GM12865 (cell line): ENCODE measurements at regions not wholly inside any gene's neighbourhood (a gene's known extent, or its start where the extent isn't known, plus 50 kb on each side); places are given as distances from the start of the nearest gene placed in this dataset.

Source experiments
- DNase-seq: peaks from one replicate; pipeline ENCODE4 v3.0.0; 2010; ENCODE audit warnings: low read depth
- H3K4me3 ChIP-seq: 2 replicates; pipeline ENCODE4 v1.5.1; 2011; ENCODE audit warnings: mild to moderate bottlenecking, low read depth, low read length, control low read depth
- TF ChIP-seq, protein P1 (sequence below): IDR thresholded peaks from 2 replicates; pipeline ENCODE4 v1.5.1; 2011; ENCODE audit warnings: low read length, control low read depth, low read depth, inconsistent platforms; ENCODE audit not compliant: insufficient read depth; ENCODE audit errors: missing control alignments

DNA sequence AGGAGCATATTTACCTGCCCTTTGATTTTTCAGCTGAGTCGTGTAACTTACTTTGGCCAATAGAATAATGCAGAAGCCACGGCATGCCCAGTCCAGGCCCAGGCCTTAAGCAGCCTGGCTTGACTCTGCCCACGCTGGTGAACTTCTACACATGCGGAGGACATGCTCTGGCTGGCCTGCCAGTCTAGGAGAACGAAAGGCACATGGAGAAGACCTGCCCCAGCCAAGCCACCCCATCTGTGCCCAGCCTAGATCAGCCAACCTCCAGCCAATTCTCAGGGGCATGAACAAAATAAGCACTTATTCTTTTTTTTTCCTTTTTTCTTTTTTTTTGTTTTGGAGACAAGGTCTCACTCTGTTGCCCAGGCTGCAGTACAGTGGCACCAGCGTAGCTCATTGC, 112.7 kb upstream of the NANOS1 start:
- no peak for DNase-seq
- TF ChIP-seq, protein P1, sequence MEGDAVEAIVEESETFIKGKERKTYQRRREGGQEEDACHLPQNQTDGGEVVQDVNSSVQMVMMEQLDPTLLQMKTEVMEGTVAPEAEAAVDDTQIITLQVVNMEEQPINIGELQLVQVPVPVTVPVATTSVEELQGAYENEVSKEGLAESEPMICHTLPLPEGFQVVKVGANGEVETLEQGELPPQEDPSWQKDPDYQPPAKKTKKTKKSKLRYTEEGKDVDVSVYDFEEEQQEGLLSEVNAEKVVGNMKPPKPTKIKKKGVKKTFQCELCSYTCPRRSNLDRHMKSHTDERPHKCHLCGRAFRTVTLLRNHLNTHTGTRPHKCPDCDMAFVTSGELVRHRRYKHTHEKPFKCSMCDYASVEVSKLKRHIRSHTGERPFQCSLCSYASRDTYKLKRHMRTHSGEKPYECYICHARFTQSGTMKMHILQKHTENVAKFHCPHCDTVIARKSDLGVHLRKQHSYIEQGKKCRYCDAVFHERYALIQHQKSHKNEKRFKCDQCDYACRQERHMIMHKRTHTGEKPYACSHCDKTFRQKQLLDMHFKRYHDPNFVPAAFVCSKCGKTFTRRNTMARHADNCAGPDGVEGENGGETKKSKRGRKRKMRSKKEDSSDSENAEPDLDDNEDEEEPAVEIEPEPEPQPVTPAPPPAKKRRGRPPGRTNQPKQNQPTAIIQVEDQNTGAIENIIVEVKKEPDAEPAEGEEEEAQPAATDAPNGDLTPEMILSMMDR: no peak
- no peak overlapping the region for H3K4me3 ChIP-seq

DNA sequence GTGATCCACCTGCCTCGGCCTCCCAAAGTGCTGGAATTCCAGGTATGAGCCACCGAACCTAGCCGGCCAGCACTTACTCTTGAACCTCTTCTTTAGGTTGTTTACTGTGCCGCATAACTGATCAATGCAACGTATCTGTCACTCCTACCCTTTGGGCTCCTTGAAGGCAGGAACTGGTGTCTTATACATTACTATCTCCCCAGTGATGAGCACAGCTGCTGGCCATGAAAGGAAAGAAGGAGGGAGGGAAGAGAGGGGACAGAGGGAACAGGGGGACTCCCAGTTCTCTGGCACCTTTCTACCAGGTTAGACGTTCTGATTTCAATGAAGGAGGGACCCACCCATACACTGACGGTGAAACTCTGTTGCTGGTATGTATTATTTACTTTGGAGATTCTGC, 111.8 kb upstream of the NANOS1 start:
- no peak for DNase-seq
- TF ChIP-seq, protein P1: no peak
- no peak overlapping the region for H3K4me3 ChIP-seq

DNA sequence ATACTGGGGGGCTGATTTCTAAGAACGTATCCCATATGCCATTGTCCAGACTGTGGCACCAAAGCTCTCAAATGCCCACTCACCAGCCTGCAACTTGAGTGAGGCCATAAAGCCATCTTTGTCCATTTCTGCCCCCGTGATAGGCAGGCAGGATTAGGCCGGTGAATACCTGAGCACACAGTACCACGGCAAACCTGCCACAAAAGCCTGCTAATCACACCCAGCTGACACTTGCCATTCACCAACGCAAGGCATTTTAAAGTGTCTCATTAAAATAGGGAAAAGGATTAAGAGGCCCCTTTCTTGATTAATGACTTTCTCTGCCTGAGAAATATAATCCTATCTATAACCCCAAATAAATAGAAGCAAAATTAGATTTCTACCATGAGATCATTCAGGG, 111.4 kb upstream of the NANOS1 start:
- TF ChIP-seq, protein P1: no peak
- no peak for DNase-seq

DNA sequence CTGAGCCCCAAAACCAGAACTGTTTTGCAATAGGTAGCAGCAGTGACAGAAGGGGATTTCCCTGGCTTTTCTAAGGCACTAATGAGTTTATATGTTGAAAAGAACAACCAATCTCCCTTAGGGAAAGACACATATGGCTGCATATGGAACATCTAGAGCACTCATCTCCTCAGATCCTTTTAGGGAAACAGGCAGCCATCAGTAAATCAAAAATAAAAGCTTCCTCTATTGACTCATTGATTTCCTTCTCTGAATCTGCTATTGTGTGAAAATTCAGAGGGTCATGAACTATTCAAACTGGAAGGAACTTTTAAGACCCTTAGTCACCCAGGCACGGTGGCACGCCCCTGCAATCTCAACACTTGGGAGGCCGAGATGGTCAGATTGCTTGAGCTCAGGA, 110.9 kb upstream of the NANOS1 start:
- DNase-seq: no peak
- TF ChIP-seq, protein P1: no peak
- H3K4me3 ChIP-seq: no peak overlapping the region

More for the DNA sequence above, 111.4 kb upstream of the NANOS1 start:
- H3K4me3 ChIP-seq: no peak overlapping the region

DNA sequence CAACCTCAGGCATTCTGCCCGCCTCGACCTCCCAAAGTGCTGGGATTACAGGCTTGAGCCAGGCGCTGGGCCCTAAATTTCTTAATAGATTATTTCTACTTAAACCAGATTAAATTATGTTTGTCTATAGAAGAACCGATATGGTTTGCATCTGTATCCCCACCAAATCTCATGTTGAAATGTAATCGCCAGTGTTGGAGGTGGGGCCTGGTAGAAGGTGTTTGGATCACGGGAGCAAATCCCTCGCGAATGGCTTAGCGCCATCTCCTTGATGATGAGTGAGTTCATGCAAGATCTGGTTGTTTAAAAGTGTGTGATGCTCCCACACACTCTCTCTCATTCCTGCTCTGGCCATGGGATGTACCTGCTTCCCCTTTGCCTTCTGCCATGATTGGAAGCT, 109.3 kb upstream of the NANOS1 start:
- no peak for DNase-seq
- TF ChIP-seq, protein P1: no peak
- no peak overlapping the region for H3K4me3 ChIP-seq

DNA sequence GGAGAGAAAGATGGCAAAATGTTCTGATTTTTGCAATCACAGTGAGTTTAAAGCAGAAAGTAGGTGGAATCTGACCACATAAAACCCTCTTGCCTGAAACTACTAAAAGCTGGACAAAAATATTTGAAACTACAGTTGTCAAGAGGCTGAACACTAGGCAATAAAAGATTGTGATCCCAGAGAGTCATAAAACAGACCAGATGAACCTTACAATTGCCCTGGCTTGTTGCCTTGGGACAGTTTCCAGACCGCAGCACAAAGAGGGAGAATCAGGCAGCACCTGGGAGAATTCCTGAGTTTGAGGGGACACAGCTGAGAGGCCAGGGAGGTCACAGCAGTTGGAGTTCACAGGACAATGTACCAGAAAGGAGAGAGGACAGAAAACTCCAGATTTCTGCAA, 107.3 kb upstream of the NANOS1 start:
- no peak for DNase-seq
- no peak overlapping the region for H3K4me3 ChIP-seq
- TF ChIP-seq, protein P1: no peak

DNA sequence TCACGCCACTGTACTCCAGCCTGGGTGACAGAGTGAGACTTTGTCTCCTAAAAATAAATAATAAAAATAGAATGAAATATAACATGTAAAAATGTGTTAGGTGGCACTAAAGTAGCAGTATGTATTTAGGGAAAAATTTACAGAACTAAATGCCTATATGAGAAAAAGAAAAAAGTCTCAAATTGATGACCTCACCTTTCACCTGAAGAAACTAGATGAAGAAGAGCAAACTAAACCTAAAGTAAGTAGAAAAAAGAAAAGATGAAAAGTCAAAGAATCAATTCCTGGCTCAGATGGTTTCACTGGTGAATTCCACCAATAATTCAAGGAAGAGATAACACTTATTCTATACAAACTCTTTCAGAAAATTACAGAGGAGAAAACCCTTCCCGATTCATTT, 106.5 kb upstream of the NANOS1 start:
- TF ChIP-seq, protein P1: no peak
- no peak for DNase-seq
- H3K4me3 ChIP-seq: no peak overlapping the region
